ENCODE measurements at regions not wholly inside any gene's neighbourhood (a gene's known extent, or its start where the extent isn't known, plus 50 kb on each side); places are given as distances from the start of the nearest gene placed in this dataset.

DNA sequence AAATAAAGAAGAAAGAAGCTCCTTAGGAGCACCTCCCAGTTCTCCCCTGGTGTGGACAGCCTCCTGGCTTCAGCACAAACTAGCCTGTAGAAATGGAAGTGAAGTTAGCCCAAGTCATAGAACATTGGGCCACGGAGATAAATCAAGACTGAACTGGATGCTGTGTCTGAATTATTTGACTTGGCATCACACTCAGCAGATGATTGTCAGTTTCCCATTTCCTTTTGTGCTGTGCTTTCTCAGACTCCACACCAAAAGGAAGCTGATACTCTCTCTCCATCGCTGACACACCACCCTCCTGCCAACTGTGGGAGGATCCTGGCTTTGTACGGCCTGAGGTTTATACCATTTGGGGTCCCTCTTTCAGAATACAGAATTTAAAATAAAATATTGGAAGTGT is 209.8 kb downstream of the TFAP2A start:
- TF ChIP-seq, protein P1, sequence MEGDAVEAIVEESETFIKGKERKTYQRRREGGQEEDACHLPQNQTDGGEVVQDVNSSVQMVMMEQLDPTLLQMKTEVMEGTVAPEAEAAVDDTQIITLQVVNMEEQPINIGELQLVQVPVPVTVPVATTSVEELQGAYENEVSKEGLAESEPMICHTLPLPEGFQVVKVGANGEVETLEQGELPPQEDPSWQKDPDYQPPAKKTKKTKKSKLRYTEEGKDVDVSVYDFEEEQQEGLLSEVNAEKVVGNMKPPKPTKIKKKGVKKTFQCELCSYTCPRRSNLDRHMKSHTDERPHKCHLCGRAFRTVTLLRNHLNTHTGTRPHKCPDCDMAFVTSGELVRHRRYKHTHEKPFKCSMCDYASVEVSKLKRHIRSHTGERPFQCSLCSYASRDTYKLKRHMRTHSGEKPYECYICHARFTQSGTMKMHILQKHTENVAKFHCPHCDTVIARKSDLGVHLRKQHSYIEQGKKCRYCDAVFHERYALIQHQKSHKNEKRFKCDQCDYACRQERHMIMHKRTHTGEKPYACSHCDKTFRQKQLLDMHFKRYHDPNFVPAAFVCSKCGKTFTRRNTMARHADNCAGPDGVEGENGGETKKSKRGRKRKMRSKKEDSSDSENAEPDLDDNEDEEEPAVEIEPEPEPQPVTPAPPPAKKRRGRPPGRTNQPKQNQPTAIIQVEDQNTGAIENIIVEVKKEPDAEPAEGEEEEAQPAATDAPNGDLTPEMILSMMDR (IDR thresholded peaks at IDR 0.05), result no peak
- DNase-seq (no peak), ATAC-seq (no peak)
- Histone ChIP-seq H3K27ac (no peak overlapping the region), H3K4me3 (no peak overlapping the region), H3K27me3 (ENCODE audit: low read depth) (no peaks in the 10 kb centered on the region), H3K36me3 (no peaks in the 10 kb centered on the region), H3K4me1 (no peaks in the 10 kb centered on the region), H3K9me3 (no peaks in the 10 kb centered on the region)
- intact Hi-C loops (cut with DNase I), result no loop called here

DNA sequence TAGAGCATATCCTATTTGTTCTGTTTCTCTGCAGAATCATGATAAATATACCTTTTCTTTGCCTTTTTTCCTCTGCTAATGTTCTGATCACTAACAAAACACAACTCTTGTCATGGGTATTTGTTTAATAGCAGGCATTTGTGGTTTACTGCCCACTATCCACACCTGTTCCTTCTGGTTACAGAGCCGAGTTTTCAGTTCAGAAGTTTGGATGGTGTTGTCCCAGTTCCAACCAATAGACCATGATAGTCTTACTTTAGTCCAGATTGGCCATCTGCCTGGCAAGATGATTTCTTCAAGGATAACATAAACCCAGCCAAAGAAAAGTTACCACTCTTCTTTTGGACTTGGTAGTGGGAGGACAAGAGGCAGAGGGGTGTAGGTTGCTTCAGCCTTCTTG is 211.2 kb downstream of the TFAP2A start:
- Histone ChIP-seq H3K27ac (no peak overlapping the region), H3K4me3 (no peak overlapping the region), H3K9me3 (no peaks in the 10 kb centered on the region), H3K36me3 (no peaks in the 10 kb centered on the region), H3K27me3 (ENCODE audit: low read depth) (no peaks in the 10 kb centered on the region), H3K4me1 (no peaks in the 10 kb centered on the region)
- ATAC-seq (no peak), DNase-seq (no peak)
- TF ChIP-seq, protein P1 (IDR thresholded peaks at IDR 0.05), result no peak
- intact Hi-C loops (cut with DNase I), result no loop called here

DNA sequence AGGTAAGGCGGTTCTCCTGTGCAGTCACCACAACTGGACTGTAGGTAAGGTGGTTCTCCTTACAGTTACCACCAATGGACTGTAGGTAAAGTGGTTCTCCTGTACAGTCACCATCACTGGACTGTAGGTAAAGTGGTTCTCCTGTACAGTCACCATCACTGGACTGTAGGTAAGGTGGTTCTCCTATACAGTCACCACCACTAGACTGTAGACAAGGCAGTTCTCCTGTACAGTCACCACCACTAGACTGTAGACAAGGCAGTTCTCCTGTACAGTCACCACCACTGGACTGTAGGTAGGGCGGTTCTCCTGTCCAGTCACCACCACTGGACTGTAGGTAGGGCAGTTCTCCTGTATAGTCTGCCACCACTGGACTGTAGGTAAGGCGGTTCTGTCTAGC is 212.3 kb downstream of the TFAP2A start:
- no peaks in the 10 kb centered on the region for H3K36me3 ChIP-seq
- H3K9me3 ChIP-seq, result no peaks in the 10 kb centered on the region
- intact Hi-C loops (cut with DNase I), result no loop called here
- no peak for ATAC-seq
- no peaks in the 10 kb centered on the region for H3K27me3 ChIP-seq (ENCODE audit: low read depth)
- TF ChIP-seq, protein P1 (IDR thresholded peaks at IDR 0.05), result no peak
- no peaks in the 10 kb centered on the region for H3K4me1 ChIP-seq
- H3K27ac ChIP-seq, result no peak overlapping the region
- no peak overlapping the region for H3K4me3 ChIP-seq
- DNase-seq, result no peak

DNA sequence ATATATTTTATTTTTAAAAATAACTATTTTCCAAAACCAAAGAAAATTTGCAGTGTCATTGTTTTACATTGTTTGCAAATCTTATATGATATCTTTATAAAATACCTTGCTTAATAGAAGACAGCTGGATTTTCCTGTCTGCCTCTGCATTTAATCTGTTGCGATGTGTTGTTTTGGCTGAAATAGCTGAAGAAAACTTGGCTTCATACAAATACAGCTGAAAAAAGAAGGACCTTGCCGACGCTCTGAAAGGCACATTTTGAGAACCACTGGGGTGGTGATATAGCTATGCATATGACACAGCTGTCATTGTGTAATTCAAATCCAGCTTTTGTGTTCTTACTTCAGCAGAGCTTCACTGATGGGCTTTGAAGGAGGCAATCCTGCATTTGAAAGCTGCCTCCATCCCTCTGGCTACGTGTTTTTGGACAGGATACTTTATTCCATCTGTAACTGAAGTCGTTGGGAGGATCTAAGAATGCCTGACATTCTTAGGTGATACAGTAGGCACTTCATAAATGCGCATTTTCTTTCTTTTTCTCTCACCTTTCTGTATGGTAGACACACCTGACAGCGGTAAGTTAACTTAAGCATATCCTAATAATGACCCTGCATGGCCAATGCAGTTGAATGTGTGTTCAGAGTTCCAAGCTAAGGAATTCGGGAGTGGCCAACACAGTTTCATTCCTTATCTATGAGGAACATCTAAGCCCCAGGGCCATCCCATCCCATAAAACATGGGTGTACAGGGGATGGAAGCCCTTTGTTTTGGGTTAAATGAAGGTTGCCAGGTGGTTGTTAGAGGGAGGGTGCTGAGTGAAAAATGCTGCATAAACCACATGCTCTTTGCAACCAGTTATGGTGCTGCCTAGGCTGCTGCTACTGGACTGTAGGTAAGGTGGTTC is 213.0 kb downstream of the TFAP2A start:
- Histone ChIP-seq H3K9me3 (no peaks in the 10 kb centered on the region), H3K36me3 (no peaks in the 10 kb centered on the region), H3K4me1 (no peaks in the 10 kb centered on the region), H3K27me3 (ENCODE audit: low read depth) (no peaks in the 10 kb centered on the region), H3K27ac (no peak overlapping the region), H3K4me3 (no peak overlapping the region)
- TF ChIP-seq, protein P1 (IDR thresholded peaks at IDR 0.05), result no peak
- no peak for DNase-seq
- intact Hi-C loops (cut with DNase I), result no loop called here
- ATAC-seq, result no peak

DNA sequence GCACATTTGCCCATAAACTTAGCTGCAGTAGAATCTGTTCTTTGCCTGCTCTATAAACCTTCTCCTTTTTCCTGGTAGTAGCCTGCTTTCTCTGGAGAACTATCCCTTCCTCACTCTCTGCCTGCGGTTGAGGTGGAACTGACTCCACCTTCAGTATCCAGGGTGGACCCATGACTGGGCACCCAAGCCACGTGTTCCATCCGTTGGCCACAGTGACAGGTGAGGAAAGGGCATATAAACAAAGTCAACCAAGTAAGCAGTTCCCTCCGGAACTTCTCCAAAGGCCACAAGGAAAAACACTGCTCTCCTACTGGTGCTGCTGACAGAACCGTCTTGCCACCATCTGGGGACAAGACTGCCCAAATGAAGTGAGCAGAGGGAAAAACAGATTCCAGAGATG is 218.8 kb downstream of the TFAP2A start:
- no peaks in the 10 kb centered on the region for H3K9me3 ChIP-seq
- no peak for ATAC-seq
- no peaks in the 10 kb centered on the region for H3K27me3 ChIP-seq (ENCODE audit: low read depth)
- no peaks in the 10 kb centered on the region for H3K4me1 ChIP-seq
- H3K4me3 ChIP-seq, result no peak overlapping the region
- intact Hi-C loops (cut with DNase I), result no loop called here
- TF ChIP-seq, protein P1 (IDR thresholded peaks at IDR 0.05), result no peak
- no peak for DNase-seq
- H3K36me3 ChIP-seq, result no peaks in the 10 kb centered on the region
- no peak overlapping the region for H3K27ac ChIP-seq

All from lower lobe of right lung (tissue), 2 donors.